Common myeloid progenitor, CD34-positive (primary cell): ENCODE measurements at regions not wholly inside any gene's neighbourhood (a gene's known extent, or its start where the extent isn't known, plus 50 kb on each side); places are given as distances from the start of the nearest gene placed in this dataset.
"Not testable (repeated sequence)": the region's sequence is repeated elsewhere in the genome, so short reads cannot be mapped to it uniquely, and the experiment has no call there.

Source experiments
- CTCF ChIA-PET: fragments of 350-600 bp; sonication (Branson Sonifier 250); formaldehyde crosslinking; loops from one replicate; lab custom pipeline; 2021; ENCODE audit warnings: antibody characterized with exemption; lab: Charles Lee
- POLR2A ChIA-PET: fragments of 350-600 bp; sonication (Branson Sonifier 250); formaldehyde crosslinking; loops from one replicate; lab custom pipeline; 2021; ENCODE audit warnings: antibody characterized with exemption; lab: Charles Lee
- DNase-seq, 3 donors: peaks; one replicate each; pipeline versions ENCODE4 v3.0.0 to v3.0.0-alpha.2; 2013
- H3K27ac ChIP-seq, 2 experiments: 1 replicate in 1 of 2; 2 replicates in 1 of 2; pipeline ENCODE4 v1.7.0; 2013; ENCODE audit warnings: inconsistent platforms in 2 of 2, low read length in 2 of 2, mild to moderate bottlenecking in 2 of 2, low read depth in 1 of 2, moderate library complexity in 1 of 2; ENCODE audit not compliant: severe bottlenecking in 2 of 2, insufficient read depth in 1 of 2, poor library complexity in 1 of 2
- H3K27me3 ChIP-seq, 5 experiments: replicated peaks in 2 of 5; 1 replicate in 3 of 5; 2 replicates in 2 of 5; pipeline versions ENCODE4 v1.6.1 to v1.7.0; 2013; ENCODE audit warnings: low read length in 4 of 5, mild to moderate bottlenecking in 2 of 5, moderate library complexity in 2 of 5, inconsistent platforms in 1 of 5; ENCODE audit not compliant: insufficient read depth in 5 of 5, control insufficient read depth in 4 of 5
- H3K36me3 ChIP-seq, 4 experiments: 1 replicate in 2 of 4; 2 replicates in 2 of 4; pipeline versions ENCODE4 v1.6.1 to v1.7.0; 2013; ENCODE audit warnings: low read length in 3 of 4, control low read depth in 1 of 4, mild to moderate bottlenecking in 1 of 4; ENCODE audit not compliant: control insufficient read depth in 4 of 4, insufficient read depth in 4 of 4
- H3K4me1 ChIP-seq, 4 experiments: 1 replicate in 3 of 4; 2 replicates in 1 of 4; pipeline versions ENCODE4 v1.6.1 to v1.7.1; 2013; ENCODE audit warnings: low read length in 3 of 4, mild to moderate bottlenecking in 3 of 4, control low read depth in 1 of 4, inconsistent platforms in 1 of 4, moderate library complexity in 1 of 4; ENCODE audit not compliant: control insufficient read depth in 4 of 4, insufficient read depth in 4 of 4; ENCODE audit errors: control extremely low read depth in 1 of 4
- H3K4me3 ChIP-seq, 7 experiments: 1 replicate in 4 of 7; 2 replicates in 3 of 7; pipeline versions ENCODE4 v1.5.1 to v1.7.0; 2013; ENCODE audit warnings: mild to moderate bottlenecking in 7 of 7, low read length in 6 of 7, moderate library complexity in 6 of 7, inconsistent platforms in 2 of 7, low read depth in 2 of 7, control low read depth in 1 of 7; ENCODE audit not compliant: insufficient read depth in 4 of 7, control insufficient read depth in 1 of 7; ENCODE audit errors: extremely low read depth in 1 of 7
- H3K9me3 ChIP-seq, 5 experiments: 1 replicate in 4 of 5; 2 replicates in 1 of 5; pipeline versions ENCODE4 v1.6.1 to v1.7.1; 2013; ENCODE audit warnings: low read length in 4 of 5, mild to moderate bottlenecking in 2 of 5, inconsistent platforms in 1 of 5, low read depth in 1 of 5, moderate library complexity in 1 of 5; ENCODE audit not compliant: control insufficient read depth in 4 of 5, insufficient read depth in 2 of 5; ENCODE audit errors: control extremely low read depth in 1 of 5
- WGBS: methylation state at CpG from one replicate; pipeline ENCODE4 v1.1.5; 2013; ENCODE audit not compliant: insufficient coverage; 5-methylcytosine and 5-hydroxymethylcytosine counted together

DNA sequence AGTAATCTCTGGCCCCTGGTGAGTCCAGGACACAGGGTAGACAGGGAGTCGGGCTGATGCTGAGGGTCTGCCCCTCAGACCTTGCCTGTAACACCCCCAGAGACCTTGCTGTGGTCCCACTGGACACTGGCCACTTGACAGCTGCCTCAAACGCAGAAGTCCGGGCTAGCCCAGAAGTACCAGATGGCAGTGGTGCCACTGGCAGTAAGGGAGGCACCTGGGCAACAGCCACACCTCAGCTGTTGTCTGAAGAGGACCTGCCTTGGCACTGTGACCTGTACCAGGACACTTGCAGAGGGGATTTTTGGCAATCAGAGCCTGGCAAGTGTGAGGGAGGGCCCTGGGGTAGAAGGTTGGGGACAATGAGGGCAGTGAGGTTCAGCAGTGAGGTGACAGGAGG is 63.3 kb upstream of the UXT start:
- H3K27me3 ChIP-seq = no peaks in the 10 kb centered on the region
- ChIA-PET POLR2A (no interaction called here), CTCF (no interaction called here)
- no peaks in the 10 kb centered on the region for H3K4me1 ChIP-seq
- 78% methylated on average over 3 of the region's 3 CpGs for WGBS
- no peak overlapping the region for H3K4me3 ChIP-seq
- peaks cover 0 to 8% (median 0%) of the 10 kb centered on the region in 5 experiments for H3K9me3 ChIP-seq
- no peaks in the 10 kb centered on the region for H3K36me3 ChIP-seq
- DNase-seq = no peak
- H3K27ac ChIP-seq = no peak overlapping the region

DNA sequence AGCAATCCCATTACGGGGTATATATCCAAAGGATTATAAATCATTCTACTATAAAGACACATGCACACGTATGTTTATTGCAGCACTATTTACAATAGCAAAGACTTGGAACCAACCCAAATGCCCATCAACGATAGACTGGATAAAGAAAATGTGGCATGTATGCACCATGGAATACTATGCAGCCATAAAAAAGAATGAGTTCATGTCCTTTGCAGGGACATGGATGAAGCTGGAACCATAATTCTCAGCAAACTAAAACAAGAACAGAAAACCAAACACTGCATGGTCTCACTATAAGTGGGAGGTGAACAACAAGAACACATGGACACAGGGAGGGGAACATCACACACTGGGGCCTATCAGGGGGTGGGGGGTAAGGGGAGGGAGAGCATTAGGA is 56.1 kb upstream of the UXT start:
- WGBS = no CpG with 5 or more reads among the region's 3 CpGs
- H3K9me3 ChIP-seq, H3K4me3 ChIP-seq, H3K27me3 ChIP-seq, H3K27ac ChIP-seq, POLR2A ChIA-PET, CTCF ChIA-PET, H3K36me3 ChIP-seq, DNase-seq, H3K4me1 ChIP-seq: not testable (repeated sequence)

DNA sequence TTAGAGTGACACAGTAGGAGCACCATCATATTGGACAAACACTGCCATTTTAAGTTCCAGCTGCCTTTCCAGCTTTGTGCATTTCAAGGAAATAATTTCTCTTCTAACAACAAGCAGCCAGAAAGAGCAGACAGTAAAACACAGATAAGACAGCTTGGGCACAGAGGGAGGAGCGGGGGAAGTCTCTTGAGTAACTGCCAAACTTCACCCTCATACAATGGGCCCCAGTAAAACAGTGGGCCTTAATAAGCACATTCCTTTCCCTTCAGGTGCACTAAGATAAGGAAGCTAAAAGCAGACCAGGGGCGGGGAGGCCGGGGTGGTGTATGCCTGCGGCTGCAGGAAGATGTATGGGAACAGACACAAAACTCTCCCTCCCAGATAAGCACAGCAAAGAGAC is 53.7 kb upstream of the UXT start:
- POLR2A ChIA-PET, H3K27me3 ChIP-seq, H3K4me3 ChIP-seq, H3K4me1 ChIP-seq, H3K36me3 ChIP-seq, H3K9me3 ChIP-seq, CTCF ChIA-PET: not testable (repeated sequence)
- WGBS = no CpG with 5 or more reads among the region's 4 CpGs
- peak overlapping the region in 1 of 2 experiments; percentile 41 for H3K27ac ChIP-seq
- peak in 2 of 3 donors; percentile 34 to 57 for DNase-seq

DNA sequence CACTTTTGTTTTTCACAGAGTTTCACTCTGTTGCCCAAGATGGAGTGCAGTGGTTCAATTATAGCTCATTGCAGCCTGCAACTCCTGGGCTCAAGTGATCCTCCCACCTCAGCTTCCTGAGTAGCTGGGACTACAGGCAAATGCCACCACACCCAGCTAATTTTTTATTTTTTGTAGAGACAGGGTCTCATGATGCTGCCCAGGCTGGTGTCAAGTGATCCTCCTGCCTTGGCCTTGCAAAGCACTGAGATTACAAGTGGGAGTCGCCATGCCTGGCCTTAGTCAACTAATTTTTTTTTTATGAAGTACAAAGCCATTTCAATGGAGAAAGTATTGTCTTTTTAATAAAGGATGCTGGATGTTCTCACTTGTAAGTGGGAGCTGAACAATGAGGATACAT is 51.3 kb upstream of the UXT start:
- POLR2A ChIA-PET = no interaction called here
- H3K27ac ChIP-seq = no peak overlapping the region
- no peak overlapping the region for H3K4me3 ChIP-seq
- WGBS = no CpG with 5 or more reads among the region's 1 CpG
- CTCF ChIA-PET = no interaction called here
- H3K27me3 ChIP-seq = peaks cover 0 to 3% (median 0%) of the 10 kb centered on the region in 5 experiments
- H3K36me3 ChIP-seq = no peaks in the 10 kb centered on the region
- DNase-seq = no peak
- no peaks in the 10 kb centered on the region for H3K9me3 ChIP-seq
- peaks cover 0 to 6% (median 3%) of the 10 kb centered on the region in 4 experiments for H3K4me1 ChIP-seq
